ENCODE measurements at regions not wholly inside any gene's neighbourhood (a gene's known extent, or its start where the extent isn't known, plus 50 kb on each side); places are given as distances from the start of the nearest gene placed in this dataset.
"Not testable (repeated sequence)": the region's sequence is repeated elsewhere in the genome, so short reads cannot be mapped to it uniquely, and the experiment has no call there.

GRCh38 chr9:81312346-81312745, 377.0 kb downstream of the TLE1 start:
- Histone ChIP-seq H3K4me3 (ENCODE audit: control insufficient read depth in 2 of 3, extremely low read depth in 1 of 3, insufficient read depth in 2 of 3, low read depth in 1 of 3, low read length in 3 of 3) (no peak overlapping the region), H3K79me2 (ENCODE audit: control insufficient read depth, insufficient read depth, low read length) (no peaks in the 10 kb centered on the region), H2AFZ (ENCODE audit: control insufficient read depth, low read length) (no peak overlapping the region), H4K20me1 (ENCODE audit: control insufficient read depth, extremely low read depth, insufficient read depth, low read length) (no peaks in the 10 kb centered on the region), H3K9me1 (ENCODE audit: control insufficient read depth, extremely low read depth, insufficient read depth, low read length) (no peaks in the 10 kb centered on the region), H3K4me2 (ENCODE audit: control insufficient read depth, extremely low read depth, insufficient read depth, low read depth, low read length) (no peak overlapping the region), H3K27ac (ENCODE audit: control insufficient read depth, insufficient read depth, low read length) (no peak overlapping the region), H3K27me3 (ENCODE audit: control insufficient read depth, extremely low read depth, insufficient read depth, low read length) (no peaks in the 10 kb centered on the region), H3K4me1 (ENCODE audit: control insufficient read depth, extremely low read depth, insufficient read depth, low read length) (no peaks in the 10 kb centered on the region), H3K36me3 (ENCODE audit: control insufficient read depth in 2 of 2, extremely low read depth in 1 of 2, insufficient read depth in 2 of 2, low read length in 2 of 2) (no peaks in the 10 kb centered on the region), H3K9ac (ENCODE audit: control insufficient read depth, extremely low read depth, insufficient read depth, low read length) (no peak overlapping the region), H3K9me3 (ENCODE audit: control insufficient read depth, low read depth, low read length) (no peaks in the 10 kb centered on the region)
- dilution Hi-C loops (cut with MboI; ENCODE audit: extremely low pct_ligation_motif_present, low sequenced_read_pairs): no loop called here
- no peak for FAIRE-seq
- TF ChIP-seq, protein P1, sequence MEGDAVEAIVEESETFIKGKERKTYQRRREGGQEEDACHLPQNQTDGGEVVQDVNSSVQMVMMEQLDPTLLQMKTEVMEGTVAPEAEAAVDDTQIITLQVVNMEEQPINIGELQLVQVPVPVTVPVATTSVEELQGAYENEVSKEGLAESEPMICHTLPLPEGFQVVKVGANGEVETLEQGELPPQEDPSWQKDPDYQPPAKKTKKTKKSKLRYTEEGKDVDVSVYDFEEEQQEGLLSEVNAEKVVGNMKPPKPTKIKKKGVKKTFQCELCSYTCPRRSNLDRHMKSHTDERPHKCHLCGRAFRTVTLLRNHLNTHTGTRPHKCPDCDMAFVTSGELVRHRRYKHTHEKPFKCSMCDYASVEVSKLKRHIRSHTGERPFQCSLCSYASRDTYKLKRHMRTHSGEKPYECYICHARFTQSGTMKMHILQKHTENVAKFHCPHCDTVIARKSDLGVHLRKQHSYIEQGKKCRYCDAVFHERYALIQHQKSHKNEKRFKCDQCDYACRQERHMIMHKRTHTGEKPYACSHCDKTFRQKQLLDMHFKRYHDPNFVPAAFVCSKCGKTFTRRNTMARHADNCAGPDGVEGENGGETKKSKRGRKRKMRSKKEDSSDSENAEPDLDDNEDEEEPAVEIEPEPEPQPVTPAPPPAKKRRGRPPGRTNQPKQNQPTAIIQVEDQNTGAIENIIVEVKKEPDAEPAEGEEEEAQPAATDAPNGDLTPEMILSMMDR (optimal IDR thresholded peaks at IDR 0.05 in 1 of 3, IDR thresholded peaks at IDR 0.05 in 1 of 3, conservative IDR thresholded peaks at IDR 0.05 in 1 of 3; ENCODE audit: extremely low read depth in 1 of 3, insufficient read depth in 2 of 3, low read length in 3 of 3): no peak
- no peak for TF ChIP-seq EZH2 (IDR thresholded peaks at IDR 0.05; ENCODE audit: low read length)
- DNase-seq (ENCODE audit: low read depth, low spot score): no peak

- no peak for FAIRE-seq
- Histone ChIP-seq H3K4me2 (ENCODE audit: control insufficient read depth, extremely low read depth, insufficient read depth, low read depth, low read length) (no peak overlapping the region), H3K9ac (ENCODE audit: control insufficient read depth, extremely low read depth, insufficient read depth, low read length) (no peak overlapping the region)
Observed at GRCh38 chr9:81308404-81308803, 380.9 kb downstream of the TLE1 start.

DNA sequence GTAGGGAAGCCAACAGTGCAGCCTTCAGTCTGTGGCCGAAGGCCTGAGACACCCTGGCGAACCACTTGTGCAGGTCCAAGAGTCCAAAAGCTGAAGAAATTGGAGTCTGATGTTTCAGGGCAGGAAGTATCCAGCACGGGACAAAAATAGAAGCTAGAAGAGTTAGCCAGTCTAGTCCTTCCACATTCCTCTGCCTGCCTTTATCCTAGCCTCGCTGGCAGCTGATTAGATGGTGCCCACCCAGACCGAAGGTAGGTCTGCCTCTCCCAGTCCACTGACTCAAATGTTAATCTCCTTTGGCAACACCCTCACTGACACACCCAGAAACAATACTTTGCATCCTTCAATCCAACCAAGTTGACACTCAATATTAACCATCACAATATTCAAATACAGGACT, 381.6 kb downstream of the TLE1 start:
- H3K4me3 ChIP-seq (ENCODE audit: control insufficient read depth in 2 of 3, extremely low read depth in 1 of 3, insufficient read depth in 2 of 3, low read depth in 1 of 3, low read length in 3 of 3); dilution Hi-C loops (cut with MboI; ENCODE audit: extremely low pct_ligation_motif_present, low sequenced_read_pairs); H3K27me3 ChIP-seq (ENCODE audit: control insufficient read depth, extremely low read depth, insufficient read depth, low read length); DNase-seq (ENCODE audit: low read depth, low spot score); H3K27ac ChIP-seq (ENCODE audit: control insufficient read depth, insufficient read depth, low read length); H3K79me2 ChIP-seq (ENCODE audit: control insufficient read depth, insufficient read depth, low read length); H3K9me3 ChIP-seq (ENCODE audit: control insufficient read depth, low read depth, low read length); FAIRE-seq; H4K20me1 ChIP-seq (ENCODE audit: control insufficient read depth, extremely low read depth, insufficient read depth, low read length); H3K36me3 ChIP-seq (ENCODE audit: control insufficient read depth in 2 of 2, extremely low read depth in 1 of 2, insufficient read depth in 2 of 2, low read length in 2 of 2); H2AFZ ChIP-seq (ENCODE audit: control insufficient read depth, low read length); H3K4me2 ChIP-seq (ENCODE audit: control insufficient read depth, extremely low read depth, insufficient read depth, low read depth, low read length); H3K4me1 ChIP-seq (ENCODE audit: control insufficient read depth, extremely low read depth, insufficient read depth, low read length); H3K9ac ChIP-seq (ENCODE audit: control insufficient read depth, extremely low read depth, insufficient read depth, low read length); H3K9me1 ChIP-seq (ENCODE audit: control insufficient read depth, extremely low read depth, insufficient read depth, low read length): not testable (repeated sequence)

More at GRCh38 chr9:81308404-81308803, 380.9 kb downstream of the TLE1 start:
- H2AFZ ChIP-seq (ENCODE audit: control insufficient read depth, low read length): no peak overlapping the region
- dilution Hi-C loops (cut with MboI; ENCODE audit: extremely low pct_ligation_motif_present, low sequenced_read_pairs): no loop called here
- no peaks in the 10 kb centered on the region for H3K27me3 ChIP-seq (ENCODE audit: control insufficient read depth, extremely low read depth, insufficient read depth, low read length)
- DNase-seq (ENCODE audit: low read depth, low spot score): no peak
- H3K4me1 ChIP-seq (ENCODE audit: control insufficient read depth, extremely low read depth, insufficient read depth, low read length): no peaks in the 10 kb centered on the region
- no peak overlapping the region for H3K27ac ChIP-seq (ENCODE audit: control insufficient read depth, insufficient read depth, low read length)
- no peak overlapping the region for H3K4me3 ChIP-seq (ENCODE audit: control insufficient read depth in 2 of 3, extremely low read depth in 1 of 3, insufficient read depth in 2 of 3, low read depth in 1 of 3, low read length in 3 of 3)
- H4K20me1 ChIP-seq (ENCODE audit: control insufficient read depth, extremely low read depth, insufficient read depth, low read length): no peaks in the 10 kb centered on the region
- no peaks in the 10 kb centered on the region for H3K79me2 ChIP-seq (ENCODE audit: control insufficient read depth, insufficient read depth, low read length)
- H3K36me3 ChIP-seq (ENCODE audit: control insufficient read depth in 2 of 2, extremely low read depth in 1 of 2, insufficient read depth in 2 of 2, low read length in 2 of 2): no peaks in the 10 kb centered on the region
- H3K9me1 ChIP-seq (ENCODE audit: control insufficient read depth, extremely low read depth, insufficient read depth, low read length): no peaks in the 10 kb centered on the region
- TF ChIP-seq EZH2 (IDR thresholded peaks at IDR 0.05; ENCODE audit: low read length): no peak
- TF ChIP-seq, protein P1 (optimal IDR thresholded peaks at IDR 0.05 in 1 of 3, IDR thresholded peaks at IDR 0.05 in 1 of 3, conservative IDR thresholded peaks at IDR 0.05 in 1 of 3; ENCODE audit: extremely low read depth in 1 of 3, insufficient read depth in 2 of 3, low read length in 3 of 3): no peak
- H3K9me3 ChIP-seq (ENCODE audit: control insufficient read depth, low read depth, low read length): no peaks in the 10 kb centered on the region
